HG02763 (cell line): ENCODE measurements at regions not wholly inside any gene's neighbourhood (a gene's known extent, or its start where the extent isn't known, plus 50 kb on each side); places are given as distances from the start of the nearest gene placed in this dataset.

Source experiments
- ATAC-seq: cut with Tn5 transposase; IDR thresholded peaks from one replicate; pipeline ENCODE4 v1.9.1; 2021; ENCODE audit warnings: mild to moderate bottlenecking, moderate library complexity; ENCODE audit not compliant: unreplicated experiment

DNA sequence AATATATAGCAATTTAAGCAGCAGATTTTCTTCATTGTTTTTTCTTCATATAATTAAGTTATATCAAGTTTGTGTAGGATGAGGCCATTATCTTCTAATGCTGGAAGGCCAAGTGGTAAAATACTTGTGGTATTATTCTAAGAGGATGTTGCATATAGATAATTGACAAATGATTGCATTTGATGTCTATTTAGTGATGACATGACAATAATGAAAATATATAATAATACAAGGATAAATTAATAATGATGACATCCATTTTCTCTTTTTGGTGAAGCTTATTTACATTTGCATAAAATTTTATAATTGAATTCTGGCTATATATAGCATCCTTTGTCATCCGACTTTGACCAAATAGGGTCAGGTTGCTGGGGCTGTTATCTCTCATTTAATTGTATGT, 195.4 kb upstream of the KCNJ16 start:
- no peak for ATAC-seq

DNA sequence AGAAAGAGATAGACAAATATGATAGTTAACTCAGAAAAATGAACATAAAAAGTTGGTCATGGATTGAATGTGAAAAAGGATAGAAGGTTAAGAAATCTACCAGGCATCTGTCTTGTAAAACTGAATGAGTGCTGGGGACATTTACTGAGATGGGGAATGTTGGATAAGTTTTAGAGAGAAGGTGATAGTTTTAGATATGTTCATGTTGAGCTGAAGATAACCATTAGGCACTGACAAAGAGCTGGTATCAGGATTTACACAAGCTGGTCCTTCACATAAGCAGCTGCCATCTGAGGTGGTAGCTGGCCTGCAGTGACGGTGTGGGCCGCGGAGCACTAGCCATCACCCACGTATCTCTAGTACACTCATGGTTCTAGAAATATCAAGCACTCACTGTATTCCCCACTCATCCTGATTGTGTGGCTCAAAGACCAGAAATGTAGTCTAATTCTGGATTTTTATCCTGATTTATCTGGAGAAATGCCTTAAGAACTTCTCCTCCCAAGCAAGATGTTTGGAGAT, 194.4 kb upstream of the KCNJ16 start:
- ATAC-seq: no peak

DNA sequence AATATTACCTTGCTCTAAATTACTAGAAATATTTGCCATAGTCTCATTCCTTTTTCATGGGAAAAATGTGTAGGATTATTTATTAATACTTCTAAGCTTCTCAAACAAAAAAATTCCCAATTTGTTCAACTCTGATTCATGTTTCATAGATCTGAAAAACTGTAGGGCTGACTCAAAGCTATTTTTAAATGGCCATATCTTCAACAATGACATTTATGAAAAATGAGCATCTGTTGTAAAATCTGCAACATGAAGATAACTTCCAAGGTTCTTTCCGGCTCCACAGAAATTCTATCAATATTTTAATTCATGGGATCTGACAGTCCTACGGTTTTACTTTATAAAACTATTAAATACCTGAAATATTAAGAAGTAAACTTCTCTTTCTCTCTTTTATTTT, 192.7 kb upstream of the KCNJ16 start:
- no peak for ATAC-seq

DNA sequence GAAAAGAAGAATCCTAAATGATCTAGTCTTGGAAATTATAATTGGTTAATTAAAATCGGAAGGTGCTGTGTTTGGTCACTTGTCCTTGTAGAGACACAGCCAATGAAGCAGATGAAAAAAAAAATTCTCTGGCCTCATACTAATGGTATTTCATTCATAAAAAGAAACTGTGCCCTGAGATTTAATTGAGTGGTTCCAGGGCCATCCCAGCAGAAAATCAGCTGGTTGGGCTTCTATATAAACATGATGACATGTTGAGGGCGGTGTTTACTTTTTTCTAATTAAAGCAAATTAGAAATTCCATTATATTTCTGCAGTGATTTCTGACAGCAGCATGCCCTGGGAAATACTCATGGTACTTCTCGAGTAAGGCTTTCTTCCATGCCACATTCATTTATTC, 191.9 kb upstream of the KCNJ16 start:
- no peak for ATAC-seq

DNA sequence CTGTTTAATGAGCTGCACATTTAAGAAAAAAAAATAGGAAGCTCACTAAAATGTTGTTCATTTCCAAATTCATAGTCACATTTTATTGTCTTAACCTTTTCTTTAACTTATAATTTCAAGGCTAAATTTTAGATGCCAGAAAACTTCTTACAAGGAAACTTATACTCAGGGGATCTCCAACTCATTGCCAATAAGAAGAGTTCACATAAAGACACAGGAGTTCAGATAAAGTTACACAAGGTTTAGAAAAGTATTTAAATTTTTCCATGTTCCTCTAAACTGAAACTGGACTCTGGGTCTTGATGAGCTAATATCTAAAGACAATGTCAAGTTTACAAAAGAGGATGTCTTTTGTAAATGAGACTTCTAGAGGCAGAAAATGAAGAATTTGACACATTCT, 190.7 kb upstream of the KCNJ16 start:
- no peak for ATAC-seq

DNA sequence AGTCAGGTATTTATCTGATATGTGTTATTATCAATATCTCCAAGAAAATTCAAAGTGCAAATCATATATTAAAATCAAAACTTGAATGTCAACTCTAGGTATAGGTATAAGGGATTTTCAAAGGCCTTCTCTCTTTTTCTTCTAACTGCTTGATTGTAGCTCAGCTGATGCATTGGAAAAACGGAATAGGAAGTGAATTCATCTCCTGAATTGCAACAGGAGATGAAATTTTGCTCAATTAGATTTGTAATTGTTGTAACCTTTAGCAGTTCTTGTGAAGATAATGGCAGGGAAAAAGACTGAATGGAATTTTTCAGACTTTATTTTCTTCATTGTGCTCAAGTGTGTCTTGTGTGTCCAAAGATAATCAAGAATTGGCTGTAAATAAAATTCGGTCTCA, 190.2 kb upstream of the KCNJ16 start:
- ATAC-seq: no peak

GRCh38 chr17:69898601-69899000, 176.4 kb upstream of the KCNJ16 start:
- no peak for ATAC-seq

DNA sequence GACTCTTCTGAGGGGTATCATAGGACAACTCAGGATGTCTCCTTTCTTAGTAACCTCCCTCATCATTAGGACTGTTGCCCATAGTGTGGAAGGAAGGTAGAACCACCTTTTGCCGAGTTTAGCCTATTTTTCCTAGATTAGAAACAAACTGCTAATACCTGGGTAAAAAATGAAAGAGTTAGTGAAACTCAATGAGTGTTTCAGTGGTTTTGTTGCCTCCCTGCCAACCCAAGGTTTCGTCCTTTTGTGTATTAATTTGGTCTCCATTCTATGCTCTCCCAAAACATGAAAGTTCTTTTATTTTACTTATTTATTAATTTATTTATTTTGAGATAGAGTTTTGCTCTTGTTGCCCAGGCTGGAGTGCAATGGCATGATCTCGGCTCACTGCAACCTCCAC, 174.9 kb upstream of the KCNJ16 start:
- no peak for ATAC-seq

DNA sequence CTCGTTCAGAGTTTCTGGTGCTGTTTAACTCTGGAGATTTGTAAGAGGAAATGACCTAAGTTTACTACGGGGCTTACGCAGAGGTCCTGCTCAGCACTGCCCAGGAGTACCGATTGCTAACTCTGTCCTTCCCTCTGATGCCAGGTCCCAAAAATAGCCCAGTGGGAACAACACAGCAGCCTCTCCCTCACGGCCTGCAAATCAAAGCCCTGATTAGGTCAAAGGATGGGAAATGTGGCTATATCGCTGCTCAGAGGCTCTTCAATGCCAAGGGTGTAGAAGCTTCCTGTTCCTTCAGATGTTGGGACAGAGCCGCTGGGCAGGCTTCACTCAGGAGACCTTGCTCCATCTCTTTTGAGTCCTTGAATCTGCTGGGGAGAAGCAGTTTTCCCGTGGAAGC, 174.2 kb upstream of the KCNJ16 start:
- ATAC-seq: no peak

DNA sequence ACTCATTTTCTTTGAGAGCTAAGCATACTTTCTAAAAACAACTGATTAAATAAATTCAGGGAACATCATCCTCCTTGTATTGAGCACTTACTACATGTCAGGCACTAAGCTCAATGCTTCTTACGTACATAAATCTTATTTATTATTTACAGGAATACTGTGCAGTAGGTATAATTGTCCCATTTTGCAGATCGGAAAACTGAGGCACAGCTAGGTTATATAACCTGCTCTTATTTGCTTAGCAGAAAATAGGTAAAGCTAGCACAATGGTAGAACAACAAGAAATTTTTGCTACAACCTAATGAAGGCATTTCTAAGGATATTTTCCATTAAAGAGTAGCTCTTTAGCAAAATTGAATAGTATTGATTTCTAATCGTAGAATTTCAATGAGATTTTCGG, 168.7 kb upstream of the KCNJ16 start:
- ATAC-seq: no peak

DNA sequence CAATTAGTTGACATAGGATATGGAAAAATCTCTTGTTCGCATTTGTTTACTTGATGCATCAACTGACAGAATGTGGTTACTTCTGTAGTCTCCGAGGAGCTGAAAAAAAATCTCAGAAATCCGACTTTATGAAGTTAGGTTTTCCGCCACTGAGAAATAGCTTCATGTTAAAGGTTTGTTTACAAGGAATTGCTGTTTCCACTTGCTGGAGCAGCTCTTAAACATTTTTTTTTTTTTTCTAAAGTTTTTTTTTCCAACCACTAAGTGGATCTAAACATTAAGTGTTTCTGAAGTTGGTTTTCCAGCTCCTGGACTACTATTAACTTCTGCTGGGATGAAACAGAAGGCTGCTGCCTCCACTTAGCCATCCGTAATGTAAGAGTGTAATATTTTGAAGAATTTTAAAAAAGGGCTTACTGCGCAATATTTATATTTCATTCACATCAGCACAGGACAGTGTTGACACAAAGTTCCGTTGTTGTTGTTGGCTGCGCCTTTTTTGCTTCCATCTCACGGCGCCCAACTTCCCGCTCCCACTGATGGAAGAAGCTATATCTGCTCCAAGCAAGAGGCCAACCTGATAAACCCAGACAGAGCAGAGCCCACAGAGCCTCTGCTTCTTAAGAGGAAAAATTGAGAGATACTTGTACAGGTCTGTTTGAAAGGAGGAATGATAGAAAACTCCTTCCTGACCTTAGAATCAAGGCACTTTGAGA, 167.7 kb upstream of the KCNJ16 start:
- no peak for ATAC-seq

- no peak for ATAC-seq
These were observed 166.2 kb upstream of the KCNJ16 start for GRCh38 chr17:69908626-69909368.

GRCh38 chr17:69909389-69909788, 165.6 kb upstream of the KCNJ16 start:
- ATAC-seq: no peak

DNA sequence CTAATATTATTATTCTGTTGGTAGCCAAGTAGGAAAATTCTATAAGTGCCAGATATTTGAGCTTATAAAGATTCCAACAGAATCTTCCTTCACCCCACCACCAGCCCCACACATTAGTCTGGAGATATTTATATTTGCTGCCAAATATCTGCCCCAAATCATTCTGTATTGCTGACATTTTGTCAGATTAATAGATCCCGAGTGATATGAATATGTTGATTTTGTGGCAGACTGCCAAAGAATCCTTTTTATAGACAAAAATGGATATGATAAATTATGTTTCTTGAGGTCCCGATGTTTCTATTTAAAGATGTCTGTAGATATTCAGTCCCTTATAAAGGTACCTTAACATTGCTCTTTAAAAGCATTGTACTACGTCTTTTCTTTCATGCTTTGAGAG, 162.2 kb upstream of the KCNJ16 start:
- ATAC-seq: no peak

DNA sequence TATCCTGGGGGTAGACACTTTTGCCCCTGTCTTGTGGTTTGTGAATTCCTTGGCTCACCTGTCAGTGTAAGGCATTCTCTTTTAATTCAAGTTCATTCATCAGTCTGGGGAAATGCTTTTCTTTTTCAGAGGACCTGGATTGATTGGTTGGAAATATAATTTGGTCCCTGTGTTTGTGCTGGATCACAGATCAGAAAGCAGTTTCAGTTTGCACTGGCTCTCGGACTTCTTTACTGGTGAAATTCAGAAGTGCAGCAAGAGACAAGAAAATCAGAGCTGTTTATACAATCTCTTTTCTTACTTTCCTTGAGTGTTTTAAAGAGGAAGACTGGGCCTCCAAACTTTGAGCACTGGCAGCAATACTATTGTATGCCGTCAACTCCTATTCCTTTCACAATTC, 161.8 kb upstream of the KCNJ16 start:
- no peak for ATAC-seq

GRCh38 chr17:69913616-69914015, 161.4 kb upstream of the KCNJ16 start:
- no peak for ATAC-seq

DNA sequence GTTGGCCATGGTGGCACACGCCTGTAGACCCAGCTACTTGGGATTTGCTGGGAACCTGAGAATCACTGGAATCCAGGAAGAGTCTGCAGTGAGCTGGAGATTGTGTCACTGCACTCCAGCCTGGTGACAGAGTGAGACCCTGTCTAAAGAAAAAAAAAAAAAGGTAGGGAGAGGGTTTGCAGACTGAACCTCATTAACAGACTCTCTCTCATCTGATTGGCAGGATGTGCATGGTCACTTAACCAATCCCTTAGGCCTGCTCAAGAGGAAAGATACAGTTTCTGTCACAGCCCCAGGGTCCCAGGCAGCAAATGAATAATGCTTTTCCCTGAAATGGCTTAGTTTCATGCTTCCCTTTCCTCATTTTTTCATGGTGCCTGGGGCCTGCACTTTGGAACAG, 160.5 kb upstream of the KCNJ16 start:
- no peak for ATAC-seq

GRCh38 chr17:69916761-69917160, 158.3 kb upstream of the KCNJ16 start:
- no peak for ATAC-seq

DNA sequence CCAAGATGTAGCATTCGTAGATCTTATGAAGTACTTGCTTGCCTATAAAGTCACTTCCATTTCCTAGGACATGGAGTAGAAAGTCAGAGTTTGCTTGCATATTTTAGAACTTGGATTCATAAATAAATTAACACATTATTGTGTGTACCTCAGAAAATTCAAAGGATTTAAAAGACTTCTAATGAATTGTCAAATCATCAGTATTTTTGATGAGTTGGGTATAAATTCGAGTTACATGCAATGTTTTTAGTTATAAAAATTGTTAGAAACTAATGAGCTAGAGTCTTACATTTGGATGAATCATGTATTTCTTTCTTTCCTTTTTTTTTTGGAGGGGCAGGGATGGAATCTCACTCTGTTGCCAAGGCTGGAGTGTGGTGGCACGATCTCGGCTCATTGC, 156.9 kb upstream of the KCNJ16 start:
- ATAC-seq: no peak

DNA sequence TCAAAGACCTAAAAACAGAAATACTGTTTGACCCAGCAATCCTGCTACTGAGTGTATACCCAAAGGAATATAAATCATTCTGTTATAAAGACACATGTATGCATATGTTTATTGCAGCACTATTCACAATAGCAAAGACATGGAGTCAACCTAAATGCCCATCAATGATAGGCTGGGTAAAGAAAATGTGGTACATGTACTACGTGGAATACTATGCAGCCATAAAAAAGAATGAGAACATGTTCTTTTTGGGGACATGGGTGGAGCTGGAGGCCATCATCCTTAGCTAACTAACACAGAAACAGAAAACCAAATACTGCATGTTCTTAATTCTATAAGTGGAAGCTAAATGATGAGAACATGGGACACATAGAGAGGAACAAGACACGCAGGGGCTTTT, 155.2 kb upstream of the KCNJ16 start:
- ATAC-seq: no peak

DNA sequence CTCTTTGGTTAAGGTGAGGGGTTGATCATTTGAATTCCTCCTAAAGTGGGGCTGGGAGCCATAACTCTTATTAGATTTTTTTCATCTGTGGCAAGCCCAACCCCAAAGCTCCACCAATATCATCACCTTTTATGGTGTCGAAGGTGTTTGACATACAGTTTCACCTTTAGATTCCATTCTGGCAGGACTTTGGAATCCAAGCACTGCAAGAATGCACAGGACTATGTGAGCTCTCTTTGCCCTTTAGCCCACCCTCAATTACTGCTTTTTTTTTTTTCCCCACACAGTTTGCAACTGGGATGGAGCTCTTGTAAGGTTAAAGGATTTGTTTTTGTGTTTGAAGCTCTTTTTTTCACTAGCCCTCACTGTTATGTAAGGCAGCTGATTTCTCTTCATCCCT, 154.0 kb upstream of the KCNJ16 start:
- ATAC-seq: no peak

DNA sequence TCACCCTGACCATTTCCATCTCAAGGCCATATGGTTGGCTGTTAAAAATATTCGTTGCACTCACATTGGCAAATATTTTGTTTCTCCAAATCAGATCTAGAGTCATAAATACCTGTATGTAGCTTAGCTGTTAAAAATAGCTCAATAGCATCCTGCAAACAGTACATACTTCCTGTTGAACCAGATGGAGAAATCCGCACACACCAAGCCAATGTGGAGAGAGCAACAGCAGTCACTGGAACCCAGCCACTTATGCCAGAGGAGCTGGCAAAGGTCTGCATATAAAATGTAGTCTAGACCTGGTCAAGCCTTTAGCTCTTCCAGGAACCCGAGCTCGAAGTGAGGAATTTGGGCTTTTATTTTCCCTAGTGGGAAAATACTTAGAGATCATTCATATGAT, 146.4 kb upstream of the KCNJ16 start:
- no peak for ATAC-seq

- no peak for ATAC-seq
These were observed 138.0 kb upstream of the KCNJ16 start for GRCh38 chr17:69936996-69937395.
